Suprapubic skin (tissue), 4 donors: ENCODE measurements at regions not wholly inside any gene's neighbourhood (a gene's known extent, or its start where the extent isn't known, plus 50 kb on each side); places are given as distances from the start of the nearest gene placed in this dataset.
"Not testable (repeated sequence)": the region's sequence is repeated elsewhere in the genome, so short reads cannot be mapped to it uniquely, and the experiment has no call there.

Source experiments
- DNase-seq, 2 donors: peaks; one replicate each; pipeline ENCODE4 v3.0.0-alpha.2; 2019; ENCODE audit warnings: low spot score in 2 of 2
- H3K27ac ChIP-seq: fragments of 200-600 bp; sonication (generic); one replicate; pipeline ENCODE4 v1.5.1; 2019
- H3K27me3 ChIP-seq: fragments of 200-600 bp; sonication (generic); one replicate; pipeline ENCODE4 v1.5.1; 2019
- H3K36me3 ChIP-seq: fragments of 200-600 bp; sonication (generic); one replicate; pipeline ENCODE4 v1.5.1; 2019
- H3K4me1 ChIP-seq: fragments of 200-600 bp; sonication (generic); one replicate; pipeline ENCODE4 v1.5.1; 2019
- H3K4me3 ChIP-seq: fragments of 200-600 bp; sonication (generic); one replicate; pipeline ENCODE4 v1.5.1; 2019; ENCODE audit warnings: mild to moderate bottlenecking
- H3K9me3 ChIP-seq: fragments of 200-600 bp; sonication (generic); one replicate; pipeline ENCODE4 v1.5.1; 2019
- CTCF ChIP-seq, 2 donors: fragments of 200-600 bp in 1 of 2; fragments of 450-650 bp in 1 of 2; sonication (generic) in 1 of 2; IDR thresholded peaks; one replicate each; pipeline ENCODE4 v1.5.1; 2016 to 2019; ENCODE audit warnings: antibody characterized with exemption in 2 of 2, mild to moderate bottlenecking in 1 of 2, moderate library complexity in 1 of 2
- EP300 ChIP-seq: sonication (generic); formaldehyde crosslinking; IDR thresholded peaks from one replicate; pipeline ENCODE4 v1.6.1; 2017; ENCODE audit warnings: antibody characterized with exemption
- POLR2A ChIP-seq, 2 donors: fragments of 450-650 bp; IDR thresholded peaks; one replicate each; pipeline ENCODE4 v1.6.1; 2017; ENCODE audit warnings: antibody characterized with exemption in 2 of 2, mild to moderate bottlenecking in 2 of 2, moderate library complexity in 2 of 2
- POLR2AphosphoS5 ChIP-seq, 3 donors: sonication (generic); formaldehyde crosslinking; IDR thresholded peaks; one replicate each; pipeline ENCODE4 v1.6.1; 2017; ENCODE audit warnings: antibody characterized with exemption in 3 of 3
- WGBS: methylation state at CpG from one replicate; pipeline ENCODE4 v1.1.5; 2018; 5-methylcytosine and 5-hydroxymethylcytosine counted together

- H3K36me3 ChIP-seq: no peaks in the 10 kb centered on the region
- H3K9me3 ChIP-seq: no peaks in the 10 kb centered on the region
- no peak overlapping the region for H3K4me3 ChIP-seq
- DNase-seq: no peak
- no peaks in the 10 kb centered on the region for H3K4me1 ChIP-seq
- H3K27ac ChIP-seq: no peak overlapping the region
- H3K27me3 ChIP-seq: no peaks in the 10 kb centered on the region
- TF ChIP-seq CTCF (IDR thresholded peaks at IDR 0.05) (no peak), POLR2A (IDR thresholded peaks at IDR 0.05) (no peak), EP300 (no peak), POLR2AphosphoS5 (IDR thresholded peaks at IDR 0.05) (no peak)
Measured at GRCh38 chrX:25872786-25873185, 265.4 kb upstream of the MAGEB18 start.

- Histone ChIP-seq H3K36me3 (no peaks in the 10 kb centered on the region), H3K4me1 (no peaks in the 10 kb centered on the region), H3K9me3 (no peaks in the 10 kb centered on the region), H3K27ac (no peak overlapping the region), H3K27me3 (no peaks in the 10 kb centered on the region), H3K4me3 (no peak overlapping the region)
- TF ChIP-seq EP300 (no peak), POLR2A (IDR thresholded peaks at IDR 0.05) (no peak), CTCF (IDR thresholded peaks at IDR 0.05) (no peak), POLR2AphosphoS5 (IDR thresholded peaks at IDR 0.05) (no peak)
- DNase-seq: no peak
- 40% methylated on average over 2 of the region's 2 CpGs for WGBS
Measured at GRCh38 chrX:25873196-25873595, 264.9 kb upstream of the MAGEB18 start.

GRCh38 chrX:25878806-25879205, 259.3 kb upstream of the MAGEB18 start:
- Histone ChIP-seq H3K27me3 (no peaks in the 10 kb centered on the region), H3K36me3 (no peaks in the 10 kb centered on the region), H3K27ac (no peak overlapping the region), H3K4me3 (no peak overlapping the region), H3K4me1 (no peaks in the 10 kb centered on the region), H3K9me3 (no peaks in the 10 kb centered on the region)
- no peak for DNase-seq
- no peak for TF ChIP-seq POLR2A (IDR thresholded peaks at IDR 0.05)
- no peak for TF ChIP-seq POLR2AphosphoS5 (IDR thresholded peaks at IDR 0.05)
- TF ChIP-seq EP300: no peak
- no peak for TF ChIP-seq CTCF (IDR thresholded peaks at IDR 0.05)
- WGBS: 0% methylated on average over 1 of the region's 1 CpG

- H3K4me3 ChIP-seq: not testable (repeated sequence)
- 64% methylated on average over 5 of the region's 5 CpGs for WGBS
Measured at GRCh38 chrX:25882503-25882902, 255.6 kb upstream of the MAGEB18 start.

GRCh38 chrX:25897758-25898157, 240.4 kb upstream of the MAGEB18 start:
- DNase-seq: no peak
- no peaks in the 10 kb centered on the region for H3K9me3 ChIP-seq
- H3K36me3 ChIP-seq: no peaks in the 10 kb centered on the region
- TF ChIP-seq EP300 (no peak), POLR2AphosphoS5 (IDR thresholded peaks at IDR 0.05) (no peak), CTCF (IDR thresholded peaks at IDR 0.05) (no peak), POLR2A (IDR thresholded peaks at IDR 0.05) (no peak)
- 90% methylated on average over 4 of the region's 4 CpGs for WGBS
- no peak overlapping the region for H3K4me3 ChIP-seq
- no peaks in the 10 kb centered on the region for H3K4me1 ChIP-seq
- H3K27ac ChIP-seq: no peak overlapping the region
- H3K27me3 ChIP-seq: no peaks in the 10 kb centered on the region

More at GRCh38 chrX:25882503-25882902, 255.6 kb upstream of the MAGEB18 start:
- not testable (repeated sequence) for DNase-seq, H3K36me3 ChIP-seq, H3K27ac ChIP-seq, H3K9me3 ChIP-seq, H3K27me3 ChIP-seq, H3K4me1 ChIP-seq

GRCh38 chrX:25905728-25906127, 232.4 kb upstream of the MAGEB18 start:
- H3K9me3 ChIP-seq: not testable (repeated sequence)
- WGBS: no CpG with 5 or more reads among the region's 30 CpGs

More at GRCh38 chrX:25905728-25906127, 232.4 kb upstream of the MAGEB18 start:
- not testable (repeated sequence) for DNase-seq, H3K27me3 ChIP-seq, H3K27ac ChIP-seq, H3K4me3 ChIP-seq, H3K36me3 ChIP-seq, H3K4me1 ChIP-seq
